GM12878 (cell line): ENCODE measurements at regions not wholly inside any gene's neighbourhood (a gene's known extent, or its start where the extent isn't known, plus 50 kb on each side); places are given as distances from the start of the nearest gene placed in this dataset.

ENCODE experiments used
- ATAC-seq: fragments of 200-7000 bp; cut with Tn5 transposase; 3 replicates; pipeline ENCODE4 v1.9.1; 2020; ENCODE audit warnings: mild to moderate bottlenecking, moderate library complexity
- BruUV-seq: library from RNA; stranded (reverse); fragments of 400-500 nt; replicated peaks from 2 replicates; lab custom pipeline; 2021; lab: Mats Ljungman, UMichigan
- CTCF ChIA-PET: fragments of 300-600 bp; sonication (Branson Sonifier 250); formaldehyde crosslinking; extraction: SDS; loops from one replicate; lab custom pipeline; 2021; ENCODE audit warnings: inconsistent platforms; lab: Yijun Ruan, JAX
- POLR2A ChIA-PET: fragments of 350-600 bp; formaldehyde crosslinking; extraction: SDS; loops from one replicate; lab custom pipeline; 2021; ENCODE audit warnings: inconsistent platforms; lab: Charles Lee
- RAD21 ChIA-PET: fragments of 300-600 bp; sonication (Branson Sonifier 250); formaldehyde crosslinking; loops from one replicate; lab custom pipeline; 2023; ENCODE audit warnings: antibody characterized with exemption; ENCODE audit not compliant: unreplicated experiment; lab: Charles Lee
- SMC1A ChIA-PET: fragments of 300-600 bp; sonication (Branson Sonifier 250); formaldehyde crosslinking; loops from one replicate; lab custom pipeline; 2023; ENCODE audit not compliant: unreplicated experiment, uncharacterized antibody; lab: Charles Lee
- DNase-seq: peaks from one replicate; pipeline ENCODE4 v3.0.0-alpha.2; 2011; ENCODE audit warnings: low read depth, low spot score
- FAIRE-seq: peaks from 3 replicates; lab custom pipeline; 2011; peaks lifted over from hg19 to GRCh38; lab: Jason Lieb, UNC
- H2AFZ ChIP-seq: 2 replicates; pipeline ENCODE4 v1.6.0; 2011; ENCODE audit warnings: low read depth, low read length, control low read depth; ENCODE audit not compliant: control insufficient read depth
- H3K27ac ChIP-seq: 2 replicates; pipeline ENCODE4 v1.5.1; 2011; ENCODE audit warnings: control low read depth; ENCODE audit not compliant: control insufficient read depth, insufficient read depth
- H3K27me3 ChIP-seq, 2 experiments: replicated peaks in 1 of 2; 2 replicates each; pipeline versions ENCODE4 v1.6.0 to v1.6.1; 2011; ENCODE audit warnings: low read length in 1 of 2; ENCODE audit not compliant: control insufficient read depth in 2 of 2, insufficient read depth in 2 of 2
- H3K36me3 ChIP-seq, 2 experiments: 2 replicates each; pipeline ENCODE4 v1.5.1; 2011; ENCODE audit warnings: low read length in 1 of 2; ENCODE audit not compliant: control insufficient read depth in 2 of 2, insufficient read depth in 2 of 2
- H3K4me1 ChIP-seq: 2 replicates; pipeline ENCODE4 v1.6.1; 2011; ENCODE audit warnings: mild to moderate bottlenecking, low read length, moderate library complexity, mixed read lengths; ENCODE audit not compliant: control insufficient read depth, insufficient read depth
- H3K4me2 ChIP-seq: 2 replicates; pipeline ENCODE4 v1.6.0; 2011; ENCODE audit warnings: control low read depth; ENCODE audit not compliant: control insufficient read depth, insufficient read depth
- H3K4me3 ChIP-seq: fragments of 200-600 bp; sonication (generic); 2 replicates; pipeline ENCODE4 v1.5.1; 2016
- H3K79me2 ChIP-seq: 2 replicates; pipeline ENCODE4 v1.6.0; 2011; ENCODE audit warnings: low read length; ENCODE audit not compliant: control insufficient read depth, insufficient read depth
- H3K9ac ChIP-seq: 2 replicates; pipeline ENCODE4 v1.8.0; 2011; ENCODE audit warnings: low read length, control low read depth, mixed read lengths; ENCODE audit not compliant: control insufficient read depth, insufficient read depth
- H3K9me3 ChIP-seq: replicated peaks from 3 replicates; pipeline ENCODE4 v1.5.1; 2011; ENCODE audit warnings: mild to moderate bottlenecking, low read length; ENCODE audit not compliant: control insufficient read depth, insufficient read depth
- H4K20me1 ChIP-seq: 2 replicates; pipeline ENCODE4 v1.6.0; 2011; ENCODE audit not compliant: control insufficient read depth, insufficient read depth
- CHD1 ChIP-seq: IDR thresholded peaks from 2 replicates; pipeline ENCODE4 v1.6.1; 2012; ENCODE audit warnings: low read depth, low read length, improper control_type of control experiment
- FOS ChIP-seq: IDR thresholded peaks from 3 replicates; pipeline ENCODE4 v1.6.1; 2011; ENCODE audit warnings: borderline replicate concordance; ENCODE audit not compliant: insufficient read length; ENCODE audit errors: extremely low read depth
- FOXK2 ChIP-seq: fragments of 450-650 bp; IDR thresholded peaks from 2 replicates; pipeline ENCODE4 v1.6.1; 2017; ENCODE audit warnings: mild to moderate bottlenecking, moderate library complexity
- PML ChIP-seq: IDR thresholded peaks from 2 replicates; pipeline ENCODE4 v1.6.1; 2012; ENCODE audit warnings: low read length, inconsistent platforms
- POU2F2 ChIP-seq: IDR thresholded peaks from 3 replicates; pipeline ENCODE4 v1.6.1; 2011; ENCODE audit warnings: low read depth, mild to moderate bottlenecking, low read length, borderline replicate concordance
- RAD21 ChIP-seq: IDR thresholded peaks from 2 replicates; pipeline ENCODE4 v1.6.1; 2011; ENCODE audit warnings: mild to moderate bottlenecking, low read depth, low read length, moderate library complexity; ENCODE audit not compliant: insufficient read depth
- SREBF1 ChIP-seq: IDR thresholded peaks from 2 replicates; pipeline ENCODE4 v1.6.1; 2012; ENCODE audit warnings: mild to moderate bottlenecking, low read length
- STAT3 ChIP-seq: IDR thresholded peaks from 2 replicates; pipeline ENCODE4 v1.6.1; 2011; ENCODE audit warnings: low read depth, low read length, improper control_type of control experiment
- in situ Hi-C: fragments of 300-500 bp; cut with MboI; formaldehyde crosslinking; loops from 9 replicates; pipeline ENCODE4 v1.14.3; 2018; ENCODE audit warnings: mixed read lengths
- intact Hi-C: fragments of 100-400 bp; cut with micrococcal nuclease; formaldehyde crosslinking; loops from one replicate; pipeline ENCODE4 v1.14.2; 2022; ENCODE audit not compliant: unreplicated experiment
- TF ChIP-seq, protein P1 (sequence below), 3 experiments: IDR thresholded peaks in 2 of 3; conservative IDR thresholded peaks in 1 of 3; 2 replicates each; pipeline ENCODE4 v1.5.1; 2011; ENCODE audit warnings: low read depth in 3 of 3, low read length in 3 of 3, mild to moderate bottlenecking in 3 of 3, control low read depth in 2 of 3, moderate library complexity in 2 of 3, inconsistent platforms in 1 of 3, mixed read lengths in 1 of 3; ENCODE audit not compliant: control insufficient read depth in 2 of 3, insufficient read depth in 1 of 3; ENCODE audit errors: extremely low read depth in 1 of 3

DNA sequence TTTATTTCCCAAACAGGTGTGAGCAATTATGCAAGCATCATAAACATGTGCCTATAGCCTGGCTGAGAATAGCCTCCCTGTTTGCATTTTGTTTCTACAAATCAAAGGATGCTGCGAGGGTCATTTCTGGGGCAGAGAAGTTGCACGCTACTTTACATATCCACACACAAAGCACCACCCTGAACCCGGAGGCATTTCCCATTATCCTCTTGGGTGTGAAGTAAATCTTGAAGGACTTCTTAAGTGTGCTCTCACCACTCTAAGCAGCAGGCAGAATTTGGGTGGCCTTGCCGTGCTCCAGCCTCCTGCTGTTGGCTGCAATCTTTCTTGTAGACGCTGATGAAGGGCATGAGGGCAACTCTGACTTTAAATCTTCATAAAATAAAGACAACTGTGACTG lies 124.0 kb upstream of the TLE4 start (continued):
- TF ChIP-seq, protein P1, sequence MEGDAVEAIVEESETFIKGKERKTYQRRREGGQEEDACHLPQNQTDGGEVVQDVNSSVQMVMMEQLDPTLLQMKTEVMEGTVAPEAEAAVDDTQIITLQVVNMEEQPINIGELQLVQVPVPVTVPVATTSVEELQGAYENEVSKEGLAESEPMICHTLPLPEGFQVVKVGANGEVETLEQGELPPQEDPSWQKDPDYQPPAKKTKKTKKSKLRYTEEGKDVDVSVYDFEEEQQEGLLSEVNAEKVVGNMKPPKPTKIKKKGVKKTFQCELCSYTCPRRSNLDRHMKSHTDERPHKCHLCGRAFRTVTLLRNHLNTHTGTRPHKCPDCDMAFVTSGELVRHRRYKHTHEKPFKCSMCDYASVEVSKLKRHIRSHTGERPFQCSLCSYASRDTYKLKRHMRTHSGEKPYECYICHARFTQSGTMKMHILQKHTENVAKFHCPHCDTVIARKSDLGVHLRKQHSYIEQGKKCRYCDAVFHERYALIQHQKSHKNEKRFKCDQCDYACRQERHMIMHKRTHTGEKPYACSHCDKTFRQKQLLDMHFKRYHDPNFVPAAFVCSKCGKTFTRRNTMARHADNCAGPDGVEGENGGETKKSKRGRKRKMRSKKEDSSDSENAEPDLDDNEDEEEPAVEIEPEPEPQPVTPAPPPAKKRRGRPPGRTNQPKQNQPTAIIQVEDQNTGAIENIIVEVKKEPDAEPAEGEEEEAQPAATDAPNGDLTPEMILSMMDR (IDR thresholded peaks at IDR 0.05 in 2 of 3, conservative IDR thresholded peaks at IDR 0.05 in 1 of 3; ENCODE audit: control insufficient read depth in 2 of 3, extremely low read depth in 1 of 3, insufficient read depth in 1 of 3, low read depth in 3 of 3, low read length in 3 of 3) = no peak
- no peak for TF ChIP-seq STAT3

DNA sequence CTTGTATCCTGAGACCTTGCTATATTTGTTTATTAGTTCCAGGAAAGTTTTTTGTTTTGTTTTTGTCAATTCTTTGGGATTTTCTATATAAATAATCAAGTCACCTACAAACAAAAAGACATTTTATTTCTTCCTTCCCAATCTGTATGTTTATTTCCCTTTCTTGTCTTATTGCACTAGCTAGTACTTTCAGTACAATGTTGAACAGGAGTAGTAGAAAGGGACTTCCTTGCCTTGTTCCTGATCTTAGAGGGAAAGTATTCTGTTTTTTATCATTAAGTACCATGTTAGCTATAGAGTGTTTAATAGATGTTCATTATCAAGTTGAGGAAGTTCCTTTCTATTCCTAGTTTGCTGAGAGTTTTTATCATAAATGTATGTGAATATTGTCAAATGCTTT lies 119.5 kb upstream of the TLE4 start:
- ChIA-PET CTCF (interaction anchor here (1.0 kb wide), 1 partner anchor 13 kb away, joined by 3 read pairs; no protein-coding TSS in a partner anchor), RAD21 (no interaction called here), SMC1A (no interaction called here), POLR2A (no interaction called here)
- Histone ChIP-seq H3K4me1 (no peaks in the 10 kb centered on the region), H3K4me3 (no peak overlapping the region), H2AFZ (no peak overlapping the region), H3K9me3 (no peaks in the 10 kb centered on the region), H3K27ac (no peak overlapping the region), H3K4me2 (no peak overlapping the region), H4K20me1 (no peaks in the 10 kb centered on the region), H3K27me3 (no peaks in the 10 kb centered on the region), H3K9ac (no peak overlapping the region), H3K79me2 (no peaks in the 10 kb centered on the region), H3K36me3 (no peaks in the 10 kb centered on the region)
- ATAC-seq (no peak), FAIRE-seq (no peak), DNase-seq (no peak)
- intact Hi-C loops = no loop called here
- TF ChIP-seq RAD21 (no peak), PML (no peak), POU2F2 (no peak), FOXK2 (no peak), SREBF1 (no peak), CHD1 (no peak), FOS (no peak)
- in situ Hi-C loops = no loop called here
- BruUV-seq = no TSS peak
